ENCODE measurements at regions not wholly inside any gene's neighbourhood (a gene's known extent, or its start where the extent isn't known, plus 50 kb on each side); places are given as distances from the start of the nearest gene placed in this dataset.
A peak's percentile ranks its signal among the peaks of the same experiment; 100 is the strongest.

GRCh38 chr4:4655011-4655410 lies 113.2 kb upstream of the STX18 start:
- H2BK120ac ChIP-seq (ENCODE audit: low read depth, low read length) = no peak overlapping the region
- no peak overlapping the region for H3K27ac ChIP-seq (replicated peaks; ENCODE audit: low read length)
- no peak overlapping the region for H2BK15ac ChIP-seq (ENCODE audit: low read length)
- no peak overlapping the region for H3K9ac ChIP-seq (ENCODE audit: low read depth, low read length, poor library complexity)
- no peak for DNase-seq (ENCODE audit: low spot score)
- no peak overlapping the region for H3K4me2 ChIP-seq (ENCODE audit: insufficient read depth, low read length, poor library complexity, severe bottlenecking)
- no peak overlapping the region for H3K23ac ChIP-seq (ENCODE audit: low read depth, low read length, poor library complexity)
- no peak overlapping the region for H2BK5ac ChIP-seq (ENCODE audit: low read length)
- no CpG with 5 or more reads among the region's 2 CpGs for WGBS, 2 donors (ENCODE audit: extremely low coverage in 2 of 2, insufficient read length in 2 of 2, insufficient replicate concordance in 1 of 2)
- H3K4me3 ChIP-seq (ENCODE audit: low read length in 2 of 2) = no peak overlapping the region
- H3K4me1 ChIP-seq (ENCODE audit: control insufficient read depth in 2 of 2, insufficient read depth in 1 of 2, low read depth in 1 of 2, low read length in 2 of 2) = peaks cover 2 to 7% of the 10 kb centered on the region in 2 donors
- no peak overlapping the region for H2BK12ac ChIP-seq (ENCODE audit: low read length)
- H3K4ac ChIP-seq (ENCODE audit: low read length) = no peak overlapping the region
- H3K9me3 ChIP-seq (replicated peaks in 1 of 2; ENCODE audit: control insufficient read depth in 2 of 2, insufficient read depth in 1 of 2, low read depth in 1 of 2, low read length in 2 of 2) = peaks cover 2 to 3% of the 10 kb centered on the region in 2 donors
- no peak overlapping the region for H3K18ac ChIP-seq (ENCODE audit: low read length)
- H4K91ac ChIP-seq (ENCODE audit: low read depth, low read length, poor library complexity) = no peak overlapping the region
- no peak overlapping the region for H3K14ac ChIP-seq (ENCODE audit: low read length)
- H4K8ac ChIP-seq (ENCODE audit: low read depth, low read length) = no peak overlapping the region
- no peak overlapping the region for H2AK5ac ChIP-seq (ENCODE audit: low read depth, low read length)
- H3K79me1 ChIP-seq (ENCODE audit: low read depth, low read length) = no peaks in the 10 kb centered on the region
- no peak overlapping the region for H2AFZ ChIP-seq (ENCODE audit: low read length)
- H3K27me3 ChIP-seq (ENCODE audit: control insufficient read depth in 3 of 3, insufficient read depth in 3 of 3, low read depth in 1 of 3, low read length in 3 of 3) = no peaks in the 10 kb centered on the region
- H3K36me3 ChIP-seq (replicated peaks in 1 of 2; ENCODE audit: control insufficient read depth in 2 of 2, insufficient read depth in 2 of 2, low read length in 2 of 2) = no peaks in the 10 kb centered on the region

GRCh38 chr4:4651811-4652755 lies 110.2 kb upstream of the STX18 start:
- DNase-seq (ENCODE audit: low spot score) = no peak
- WGBS, 2 donors (ENCODE audit: extremely low coverage in 2 of 2, insufficient read length in 2 of 2, insufficient replicate concordance in 1 of 2) = no CpG with 5 or more reads among the region's 12 CpGs
- H2BK12ac ChIP-seq (ENCODE audit: low read length) = no peak overlapping the region
- peak overlapping the region; percentile 7 for H2AK5ac ChIP-seq (ENCODE audit: low read depth, low read length)
- H3K27ac ChIP-seq (replicated peaks; ENCODE audit: low read length) = peak overlapping the region; percentile 68
- H2AFZ ChIP-seq (ENCODE audit: low read length) = peak overlapping the region; percentile 68
- no peak overlapping the region for H3K4ac ChIP-seq (ENCODE audit: low read length)
- no peak overlapping the region for H3K9ac ChIP-seq (ENCODE audit: low read depth, low read length, poor library complexity)
- peaks cover 2% of the 10 kb centered on the region in 2 donors for H3K9me3 ChIP-seq (replicated peaks in 1 of 2; ENCODE audit: control insufficient read depth in 2 of 2, insufficient read depth in 1 of 2, low read depth in 1 of 2, low read length in 2 of 2)
- H3K23ac ChIP-seq (ENCODE audit: low read depth, low read length, poor library complexity) = no peak overlapping the region
- H3K4me1 ChIP-seq (ENCODE audit: control insufficient read depth in 2 of 2, insufficient read depth in 1 of 2, low read depth in 1 of 2, low read length in 2 of 2) = peaks cover 0 to 4% of the 10 kb centered on the region in 2 donors
- no peak overlapping the region for H3K14ac ChIP-seq (ENCODE audit: low read length)
- no peak overlapping the region for H2BK120ac ChIP-seq (ENCODE audit: low read depth, low read length)
- no peak overlapping the region for H4K91ac ChIP-seq (ENCODE audit: low read depth, low read length, poor library complexity)
- H2BK15ac ChIP-seq (ENCODE audit: low read length) = no peak overlapping the region
- H2BK5ac ChIP-seq (ENCODE audit: low read length) = no peak overlapping the region
- no peak overlapping the region for H3K4me3 ChIP-seq (ENCODE audit: low read length in 2 of 2)
- no peaks in the 10 kb centered on the region for H3K27me3 ChIP-seq (ENCODE audit: control insufficient read depth in 3 of 3, insufficient read depth in 3 of 3, low read depth in 1 of 3, low read length in 3 of 3)
- no peaks in the 10 kb centered on the region for H3K36me3 ChIP-seq (replicated peaks in 1 of 2; ENCODE audit: control insufficient read depth in 2 of 2, insufficient read depth in 2 of 2, low read length in 2 of 2)
- peak overlapping the region; percentile 90 for H3K18ac ChIP-seq (ENCODE audit: low read length)
- H3K4me2 ChIP-seq (ENCODE audit: insufficient read depth, low read length, poor library complexity, severe bottlenecking) = no peak overlapping the region
- no peaks in the 10 kb centered on the region for H3K79me1 ChIP-seq (ENCODE audit: low read depth, low read length)
- no peak overlapping the region for H4K8ac ChIP-seq (ENCODE audit: low read depth, low read length)

- Histone ChIP-seq H4K8ac (ENCODE audit: low read depth, low read length) (no peak overlapping the region), H2AK5ac (ENCODE audit: low read depth, low read length) (no peak overlapping the region), H4K91ac (ENCODE audit: low read depth, low read length, poor library complexity) (no peak overlapping the region), H3K14ac (ENCODE audit: low read length) (no peak overlapping the region), H3K9me3 (replicated peaks in 1 of 2; ENCODE audit: control insufficient read depth in 2 of 2, insufficient read depth in 1 of 2, low read depth in 1 of 2, low read length in 2 of 2) (no peaks in the 10 kb centered on the region), H3K4ac (ENCODE audit: low read length) (no peak overlapping the region), H3K4me2 (ENCODE audit: insufficient read depth, low read length, poor library complexity, severe bottlenecking) (no peak overlapping the region), H3K23ac (ENCODE audit: low read depth, low read length, poor library complexity) (no peak overlapping the region), H3K36me3 (replicated peaks in 1 of 2; ENCODE audit: control insufficient read depth in 2 of 2, insufficient read depth in 2 of 2, low read length in 2 of 2) (no peaks in the 10 kb centered on the region), H2AFZ (ENCODE audit: low read length) (no peak overlapping the region), H3K27ac (replicated peaks; ENCODE audit: low read length) (no peak overlapping the region), H2BK5ac (ENCODE audit: low read length) (no peak overlapping the region), H3K4me1 (ENCODE audit: control insufficient read depth in 2 of 2, insufficient read depth in 1 of 2, low read depth in 1 of 2, low read length in 2 of 2) (peaks cover 6 to 7% of the 10 kb centered on the region in 2 donors), H2BK120ac (ENCODE audit: low read depth, low read length) (no peak overlapping the region), H3K27me3 (ENCODE audit: control insufficient read depth in 3 of 3, insufficient read depth in 3 of 3, low read depth in 1 of 3, low read length in 3 of 3) (no peaks in the 10 kb centered on the region), H2BK12ac (ENCODE audit: low read length) (no peak overlapping the region), H3K79me1 (ENCODE audit: low read depth, low read length) (no peaks in the 10 kb centered on the region), H3K9ac (ENCODE audit: low read depth, low read length, poor library complexity) (no peak overlapping the region), H2BK15ac (ENCODE audit: low read length) (no peak overlapping the region), H3K4me3 (ENCODE audit: low read length in 2 of 2) (no peak overlapping the region), H3K18ac (ENCODE audit: low read length) (no peak overlapping the region)
- no peak for DNase-seq (ENCODE audit: low spot score)
- no CpG with 5 or more reads among the region's 1 CpG for WGBS, 2 donors (ENCODE audit: extremely low coverage in 2 of 2, insufficient read length in 2 of 2, insufficient replicate concordance in 1 of 2)
These were observed 105.2 kb upstream of the STX18 start for GRCh38 chr4:4647041-4647440.

GRCh38 chr4:4645743-4646142 lies 103.9 kb upstream of the STX18 start:
- no peak overlapping the region for H2BK5ac ChIP-seq (ENCODE audit: low read length)
- no peak overlapping the region for H3K4ac ChIP-seq (ENCODE audit: low read length)
- no peak overlapping the region for H3K4me2 ChIP-seq (ENCODE audit: insufficient read depth, low read length, poor library complexity, severe bottlenecking)
- no peak overlapping the region for H4K8ac ChIP-seq (ENCODE audit: low read depth, low read length)
- no peak overlapping the region for H3K18ac ChIP-seq (ENCODE audit: low read length)
- no peak for DNase-seq (ENCODE audit: low spot score)
- no peak overlapping the region for H3K9ac ChIP-seq (ENCODE audit: low read depth, low read length, poor library complexity)
- H3K36me3 ChIP-seq (replicated peaks in 1 of 2; ENCODE audit: control insufficient read depth in 2 of 2, insufficient read depth in 2 of 2, low read length in 2 of 2) = no peaks in the 10 kb centered on the region
- no peak overlapping the region for H3K27ac ChIP-seq (replicated peaks; ENCODE audit: low read length)
- no peak overlapping the region for H2BK12ac ChIP-seq (ENCODE audit: low read length)
- no peak overlapping the region for H2BK120ac ChIP-seq (ENCODE audit: low read depth, low read length)
- H3K79me1 ChIP-seq (ENCODE audit: low read depth, low read length) = no peaks in the 10 kb centered on the region
- no peaks in the 10 kb centered on the region for H3K27me3 ChIP-seq (ENCODE audit: control insufficient read depth in 3 of 3, insufficient read depth in 3 of 3, low read depth in 1 of 3, low read length in 3 of 3)
- H3K9me3 ChIP-seq (replicated peaks in 1 of 2; ENCODE audit: control insufficient read depth in 2 of 2, insufficient read depth in 1 of 2, low read depth in 1 of 2, low read length in 2 of 2) = no peaks in the 10 kb centered on the region
- no peak overlapping the region for H2AFZ ChIP-seq (ENCODE audit: low read length)
- H3K14ac ChIP-seq (ENCODE audit: low read length) = no peak overlapping the region
- no peak overlapping the region for H2BK15ac ChIP-seq (ENCODE audit: low read length)
- no CpG with 5 or more reads among the region's 3 CpGs for WGBS, 2 donors (ENCODE audit: extremely low coverage in 2 of 2, insufficient read length in 2 of 2, insufficient replicate concordance in 1 of 2)
- no peak overlapping the region for H3K23ac ChIP-seq (ENCODE audit: low read depth, low read length, poor library complexity)
- H2AK5ac ChIP-seq (ENCODE audit: low read depth, low read length) = no peak overlapping the region
- no peak overlapping the region for H3K4me3 ChIP-seq (ENCODE audit: low read length in 2 of 2)
- no peak overlapping the region for H4K91ac ChIP-seq (ENCODE audit: low read depth, low read length, poor library complexity)
- peaks cover 17 to 19% of the 10 kb centered on the region in 2 donors for H3K4me1 ChIP-seq (ENCODE audit: control insufficient read depth in 2 of 2, insufficient read depth in 1 of 2, low read depth in 1 of 2, low read length in 2 of 2)
